Renal cortical epithelial cell (primary cell): ENCODE measurements at regions not wholly inside any gene's neighbourhood (a gene's known extent, or its start where the extent isn't known, plus 50 kb on each side); places are given as distances from the start of the nearest gene placed in this dataset.

Source experiments
- DNase-seq: peaks from one replicate; pipeline ENCODE4 v3.0.0-alpha.2; 2011; ENCODE audit warnings: low read depth

DNA sequence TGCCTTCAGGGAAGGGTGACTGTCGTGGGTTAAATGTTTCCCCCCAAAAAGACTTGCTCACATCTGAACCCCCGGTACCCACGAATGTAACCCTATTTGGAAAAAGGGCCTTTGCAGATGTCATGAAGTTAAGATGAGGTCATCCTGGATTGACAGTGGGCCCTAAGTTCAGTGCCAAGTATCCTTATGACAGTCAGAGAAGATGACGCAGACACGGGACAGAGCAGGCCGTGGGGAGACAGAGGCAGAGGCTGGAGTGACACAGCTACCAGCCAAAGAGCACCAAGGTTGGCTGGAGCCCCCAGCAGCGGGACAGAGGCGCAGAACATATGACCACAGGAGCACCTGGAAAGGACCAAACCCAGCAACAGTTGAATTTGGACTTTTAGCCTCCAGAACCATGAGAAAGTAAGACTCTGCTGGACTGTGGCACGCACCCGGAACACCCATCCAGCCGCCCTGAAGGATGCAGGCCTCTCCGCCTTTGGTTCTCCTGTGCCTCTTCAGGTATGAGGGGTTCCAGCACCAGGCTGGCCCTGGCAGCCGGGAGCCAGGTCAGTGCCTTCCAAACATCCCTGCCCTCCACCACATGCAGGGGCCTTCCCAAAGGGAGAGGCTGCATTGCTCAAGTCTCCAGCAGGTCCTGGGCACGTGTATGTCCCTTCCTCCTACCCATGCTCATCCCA lies 104.0 kb downstream of the FOXL1 start:
- DNase-seq, result no peak

DNA sequence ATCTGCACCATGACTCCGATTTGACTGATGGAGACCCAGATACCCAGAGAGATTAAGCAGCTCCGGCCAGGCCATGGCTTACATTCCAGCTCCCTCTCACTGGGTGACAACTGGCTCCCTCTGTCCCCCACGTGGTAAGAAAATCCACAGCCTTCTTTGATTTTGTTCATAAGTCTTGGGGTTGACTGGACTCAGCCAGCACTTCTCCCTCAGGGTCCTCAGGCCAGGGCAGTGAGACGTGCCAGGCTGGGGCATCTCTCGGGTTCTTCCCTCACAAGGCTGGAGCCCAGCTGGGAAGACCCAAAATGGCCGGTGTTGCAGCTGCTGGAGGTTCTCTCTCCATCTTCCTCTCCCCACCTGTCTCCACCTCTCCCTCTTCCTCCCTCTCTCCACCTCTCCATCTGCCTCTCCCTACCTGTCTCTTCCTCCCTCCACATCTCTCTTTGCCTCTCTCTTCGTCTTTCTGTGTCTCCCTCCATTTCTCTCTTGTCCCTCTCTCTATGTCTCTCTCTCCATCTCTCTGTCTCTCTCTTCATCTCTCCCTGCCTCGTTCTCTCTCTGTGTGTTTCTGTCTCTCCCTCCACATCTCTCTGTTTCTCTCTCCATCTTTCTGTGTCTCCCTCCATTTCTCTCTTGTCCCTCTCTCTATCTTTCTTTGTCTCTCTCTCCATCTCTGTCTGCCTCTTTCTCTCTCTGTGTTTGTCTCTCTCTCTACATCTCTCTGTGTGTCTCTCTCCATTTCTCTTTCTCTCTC lies 105.3 kb downstream of the FOXL1 start:
- DNase-seq, result no peak

DNA sequence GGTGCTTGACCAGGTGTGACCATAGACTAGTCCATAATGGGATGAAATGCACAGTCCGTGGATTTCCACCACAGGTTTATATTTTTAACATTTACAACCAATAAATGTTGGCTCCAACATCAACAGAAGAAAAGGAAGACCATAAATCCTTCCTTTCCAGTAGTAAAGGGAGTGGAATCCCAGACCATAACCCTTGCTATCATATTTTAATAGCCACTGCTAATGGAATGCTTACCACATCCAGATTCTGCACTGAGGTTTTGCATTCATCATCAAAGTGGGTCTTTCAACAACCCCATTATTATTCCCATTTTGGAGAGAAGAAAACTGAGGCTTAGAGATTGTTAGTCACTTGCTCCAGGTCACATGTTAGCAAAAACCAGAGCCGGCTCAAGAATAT lies 106.7 kb downstream of the FOXL1 start:
- no peak for DNase-seq

DNA sequence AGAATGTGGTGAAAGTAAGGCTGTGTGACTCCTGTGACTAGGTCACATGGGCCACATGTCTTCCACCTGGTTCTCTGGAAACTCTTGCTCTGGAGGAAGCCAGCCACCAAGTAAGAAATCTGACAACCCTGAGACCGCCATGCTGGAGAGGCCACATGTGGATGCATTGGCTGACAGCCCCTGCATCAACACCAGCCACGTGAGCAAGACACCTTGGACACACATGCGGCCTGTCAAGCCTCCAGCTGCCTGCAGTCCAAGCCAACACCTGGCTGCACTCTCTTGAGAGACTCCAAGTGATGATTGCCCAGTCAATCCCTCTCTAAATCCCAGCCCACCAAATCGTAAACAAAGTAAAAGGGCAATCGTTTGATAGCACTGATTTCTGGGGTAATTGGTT lies 112.6 kb downstream of the FOXL1 start:
- DNase-seq, result no peak

DNA sequence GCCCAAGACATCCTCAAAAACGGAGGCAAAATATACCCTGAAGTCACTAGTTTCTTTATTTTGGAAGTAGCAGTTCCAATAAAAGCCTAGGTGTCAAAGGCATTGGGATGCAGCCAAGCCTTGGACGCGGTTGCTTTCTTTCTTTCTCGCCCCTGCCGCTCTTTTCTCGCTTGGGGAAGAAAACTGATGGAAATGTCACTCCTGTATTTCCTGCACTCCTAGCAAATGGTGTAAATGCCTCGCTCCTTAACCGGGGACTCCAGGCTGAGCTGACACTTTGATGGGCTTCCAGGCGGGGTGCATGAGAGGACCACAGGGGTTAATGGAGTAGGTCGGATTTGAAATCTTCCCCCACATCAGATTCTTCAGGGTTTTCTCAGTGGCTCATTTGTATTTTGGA lies 114.1 kb downstream of the FOXL1 start:
- no peak for DNase-seq

DNA sequence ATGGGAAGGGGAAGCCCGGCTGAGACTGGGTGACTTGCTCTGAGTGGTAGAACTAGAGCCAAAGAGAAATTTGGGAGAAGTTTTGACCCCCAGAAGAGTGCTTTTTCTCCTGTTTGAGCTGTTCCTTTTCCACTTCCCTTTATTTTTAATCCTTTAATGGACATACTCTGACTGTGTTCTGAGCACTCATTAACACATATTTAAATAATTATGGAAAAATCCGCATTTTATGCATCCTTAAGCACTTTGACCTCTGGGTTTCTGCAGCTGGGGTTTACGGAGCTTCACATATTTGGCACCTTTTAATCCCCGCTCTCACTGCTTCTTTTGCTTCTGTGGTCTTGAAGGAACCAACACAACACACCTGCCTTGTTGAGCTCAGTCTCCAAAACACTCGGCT lies 114.7 kb downstream of the FOXL1 start:
- no peak for DNase-seq

DNA sequence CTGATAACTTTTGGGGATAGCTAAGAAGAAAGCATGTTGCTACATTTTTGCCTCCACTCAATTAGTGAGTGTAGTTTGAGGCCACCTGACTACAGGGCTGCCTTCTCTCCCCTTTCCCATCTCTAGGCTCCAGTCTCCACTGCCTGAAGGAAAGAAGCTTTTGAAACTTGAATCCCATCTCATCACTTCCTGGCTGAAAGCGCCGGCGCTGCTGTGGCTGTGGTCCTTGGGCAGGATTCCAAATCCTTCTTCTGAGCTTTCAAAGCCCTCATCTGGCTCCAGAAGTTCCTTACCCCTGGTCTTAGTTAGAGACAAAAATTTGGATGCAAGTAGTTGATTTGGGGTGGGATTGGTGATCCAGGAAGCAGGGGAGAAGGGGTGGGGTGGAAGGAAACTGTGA lies 119.4 kb downstream of the FOXL1 start:
- DNase-seq, result no peak

DNA sequence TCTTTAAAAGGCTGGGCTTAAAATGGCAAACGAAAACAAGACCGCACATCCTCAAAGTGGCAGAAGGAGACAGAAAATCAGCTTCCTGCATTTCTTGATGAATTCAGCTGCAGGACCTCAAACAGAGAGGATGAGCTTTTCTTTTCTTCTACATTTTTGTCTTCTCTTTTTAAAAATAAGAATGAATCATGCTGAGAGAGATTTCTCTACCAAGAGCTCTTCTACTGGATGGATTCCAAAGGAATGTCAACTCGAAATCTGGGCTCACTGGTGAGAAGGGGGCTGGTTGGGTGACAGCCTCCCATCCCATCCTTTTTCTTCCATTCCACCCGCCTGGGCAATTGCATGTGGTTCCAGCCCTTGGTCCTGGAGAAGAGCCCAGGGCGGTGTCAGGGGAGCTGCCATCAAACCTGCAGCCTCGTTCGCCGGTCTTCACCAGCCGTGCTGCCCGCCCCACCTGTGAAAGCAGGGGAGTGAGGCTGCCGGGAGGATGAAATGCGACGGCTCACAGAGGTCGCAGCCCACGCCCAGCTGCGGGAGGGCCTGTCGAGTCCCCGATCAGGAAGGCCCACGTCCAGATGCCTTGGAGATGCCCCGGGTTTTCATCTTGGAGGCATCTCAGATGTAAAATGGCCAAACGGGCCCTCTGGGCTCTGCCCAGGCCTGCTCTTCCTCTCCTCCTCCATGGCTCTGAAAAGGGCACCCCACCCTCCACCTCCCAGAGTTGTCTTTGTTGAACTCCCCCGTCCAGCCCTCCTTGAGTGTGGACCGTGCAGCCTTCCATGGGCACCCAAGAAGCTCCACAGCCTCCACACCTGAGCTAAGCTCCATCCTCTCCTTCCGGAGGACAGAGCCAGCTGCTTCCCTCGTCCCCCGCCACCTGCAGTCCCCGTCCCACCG lies 121.9 kb downstream of the FOXL1 start:
- no peak for DNase-seq

DNA sequence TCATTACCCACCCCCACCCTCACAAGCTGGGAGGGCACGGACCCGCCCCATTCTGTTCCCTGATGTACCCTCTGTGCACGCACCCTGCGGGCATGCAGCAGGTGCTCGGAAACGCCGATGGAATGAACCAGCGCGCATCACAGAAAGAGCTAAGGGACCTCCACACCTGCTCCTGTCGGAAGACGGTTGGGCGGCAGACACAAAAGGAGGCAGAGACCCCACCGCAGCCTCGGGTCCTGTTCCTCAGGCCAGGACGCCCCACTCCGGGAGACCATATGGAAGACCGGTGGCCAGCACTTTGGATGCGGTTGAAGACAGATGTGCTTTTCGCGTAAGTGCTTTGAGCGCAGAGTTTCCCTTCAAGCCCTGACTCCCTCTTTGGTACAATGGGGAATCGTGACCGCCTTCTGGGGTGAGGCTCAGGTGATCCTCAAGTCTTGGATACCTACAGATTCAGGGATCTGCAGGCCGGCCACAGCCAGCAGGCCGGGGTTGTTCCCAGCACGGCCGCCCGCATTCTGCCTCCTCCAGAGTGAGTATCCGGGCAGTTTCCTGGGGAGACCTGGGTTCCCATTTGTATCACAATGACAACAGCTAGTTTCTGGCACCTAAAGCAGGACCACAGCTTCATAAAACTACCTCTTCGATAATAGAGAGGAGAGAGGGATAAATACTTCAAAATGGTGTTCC lies 123.1 kb downstream of the FOXL1 start:
- DNase-seq, result no peak

DNA sequence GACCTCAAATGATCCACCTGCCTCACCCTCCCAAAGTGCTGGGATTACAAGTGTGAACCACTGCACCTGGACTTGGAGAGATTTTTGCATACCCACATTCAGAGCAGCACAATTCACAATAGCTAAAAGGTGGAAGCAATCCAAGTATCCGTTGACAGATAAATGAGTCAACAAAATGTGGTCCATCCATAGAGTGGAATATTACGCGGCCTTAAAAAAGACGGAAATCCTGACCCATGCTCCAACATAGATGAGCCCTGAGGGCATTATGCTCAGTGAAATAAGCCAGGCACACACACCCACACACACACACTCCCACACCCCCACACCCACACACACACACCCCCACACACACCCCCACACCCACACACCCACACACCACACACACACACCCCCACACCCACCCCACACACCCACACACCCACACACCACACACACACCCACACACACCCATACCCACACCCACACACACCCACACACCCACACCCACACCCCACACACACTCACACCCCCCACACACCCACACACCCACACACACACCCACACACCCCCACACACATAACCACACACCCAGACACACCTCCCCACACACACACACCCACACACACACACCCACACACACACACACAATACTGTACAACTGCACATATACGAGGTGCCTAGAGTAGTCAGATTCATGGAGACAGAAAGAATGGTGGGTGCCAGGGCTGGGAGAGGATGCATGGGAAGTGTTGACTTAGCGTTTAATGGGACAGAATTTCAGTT lies 124.7 kb downstream of the FOXL1 start:
- DNase-seq, result no peak

DNA sequence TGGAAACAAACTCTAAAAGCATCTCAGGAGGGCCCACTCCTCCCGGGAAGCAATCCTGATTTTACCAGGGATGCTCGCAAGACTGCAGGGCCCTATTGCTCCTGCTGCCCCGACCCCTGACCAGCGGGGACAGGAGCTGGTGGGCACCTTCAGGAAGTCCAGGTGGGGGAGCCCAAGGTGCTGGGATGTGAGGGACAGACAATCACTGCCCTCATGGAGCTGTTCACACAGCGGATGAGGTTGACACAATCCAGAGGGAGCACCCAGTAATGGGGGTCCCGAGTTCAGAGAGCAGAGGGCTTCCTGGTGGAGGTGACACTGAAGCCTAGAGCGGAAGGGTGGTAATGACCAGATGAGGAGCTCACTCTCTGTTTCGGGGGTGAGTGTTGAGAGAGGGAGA lies 126.2 kb downstream of the FOXL1 start:
- DNase-seq, result no peak

DNA sequence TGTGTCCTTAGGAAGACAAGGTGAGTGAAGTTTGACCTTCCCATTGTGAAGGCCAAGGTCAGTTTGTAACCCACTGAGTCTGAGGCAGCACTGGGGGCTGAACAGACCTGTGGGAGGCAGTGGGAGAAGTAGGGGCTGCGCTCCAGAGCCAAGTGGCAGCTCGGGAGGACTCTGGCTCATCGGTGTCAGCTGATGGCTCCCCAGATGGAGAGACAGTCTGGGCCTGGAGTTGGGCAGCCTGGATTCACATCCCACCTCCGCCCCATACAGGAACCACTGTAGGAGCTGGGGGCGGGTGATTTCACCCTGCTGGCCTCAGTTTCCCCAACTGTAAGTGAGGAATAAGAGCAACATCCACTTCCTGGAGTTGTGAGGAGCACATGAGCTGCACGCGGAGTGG lies 128.4 kb downstream of the FOXL1 start:
- DNase-seq, result no peak

DNA sequence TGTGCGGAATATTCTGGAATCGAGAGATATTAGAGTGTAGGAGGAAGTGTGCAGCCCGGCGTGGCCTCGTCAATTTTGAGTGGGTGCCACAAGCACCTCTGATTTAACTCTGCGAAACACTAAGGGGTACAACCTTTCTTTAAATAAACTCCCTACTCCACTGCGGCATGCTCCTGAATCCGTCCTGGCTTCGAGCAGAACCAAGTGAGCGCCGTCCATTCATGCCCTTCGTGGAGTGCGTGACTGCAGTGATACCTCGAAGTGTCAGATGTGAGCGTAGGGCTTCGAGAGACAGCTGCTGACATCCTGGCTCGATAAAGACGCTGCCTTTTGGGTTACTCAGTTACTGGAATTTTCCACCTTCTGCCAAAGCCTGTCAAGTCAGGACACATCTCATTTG lies 128.8 kb downstream of the FOXL1 start:
- no peak for DNase-seq

DNA sequence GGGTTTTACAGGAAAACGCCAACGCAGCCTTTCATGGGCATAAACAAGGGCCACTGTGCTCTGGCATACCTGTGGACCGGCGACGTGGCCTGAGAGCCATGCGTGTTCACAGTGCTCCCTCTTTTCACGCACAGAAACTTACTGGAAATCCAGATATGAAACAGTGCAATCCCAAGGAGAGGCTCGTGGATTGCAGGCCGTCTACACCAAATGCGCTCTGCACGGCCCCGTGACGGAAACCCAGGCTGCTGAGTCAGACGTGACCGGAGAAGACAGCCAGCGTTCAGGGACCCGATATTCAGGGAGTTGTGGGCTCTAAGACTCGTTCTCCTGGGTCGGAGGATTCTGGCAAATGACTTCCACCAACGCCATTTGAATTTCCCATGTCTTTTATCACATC lies 129.2 kb downstream of the FOXL1 start:
- no peak for DNase-seq

DNA sequence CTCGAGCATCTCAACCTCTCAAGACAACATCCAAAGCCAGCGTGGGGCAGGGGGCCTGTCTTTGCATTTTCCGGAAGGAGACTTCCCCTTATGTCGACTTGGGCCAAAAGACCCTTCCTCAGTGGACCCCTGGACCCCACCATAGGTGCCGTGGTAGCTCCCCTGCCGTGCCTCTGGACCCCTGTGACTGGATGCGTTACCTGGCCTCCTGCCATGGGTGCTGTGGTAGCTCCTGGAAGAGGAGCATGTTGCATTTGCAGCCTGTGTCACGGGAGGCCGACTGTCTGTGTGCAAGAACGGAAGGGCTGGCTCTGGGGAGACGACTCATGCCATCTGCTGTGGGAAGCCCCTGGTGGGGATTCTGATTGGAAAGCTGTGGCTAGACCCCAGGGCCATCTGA lies 130.1 kb downstream of the FOXL1 start:
- DNase-seq, result no peak

DNA sequence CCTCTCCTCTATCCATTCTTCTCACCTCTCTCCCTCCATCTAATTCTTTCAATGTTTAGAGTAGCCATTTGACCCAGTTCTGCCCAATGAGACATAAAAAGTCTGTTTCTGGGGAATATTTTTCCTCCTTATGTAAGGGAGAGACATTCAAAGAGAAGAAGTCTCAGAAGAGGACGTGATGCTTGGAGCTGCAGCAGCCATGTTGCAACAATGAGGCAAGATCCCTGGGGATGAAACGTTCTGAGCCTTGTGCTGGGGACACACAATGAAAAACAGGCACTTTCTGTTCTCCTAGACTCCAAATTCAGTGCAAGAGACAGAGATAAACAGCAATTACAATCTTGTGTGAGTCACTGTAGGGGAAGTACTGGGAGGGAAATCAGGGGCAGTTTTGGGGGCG lies 130.8 kb downstream of the FOXL1 start:
- no peak for DNase-seq

DNA sequence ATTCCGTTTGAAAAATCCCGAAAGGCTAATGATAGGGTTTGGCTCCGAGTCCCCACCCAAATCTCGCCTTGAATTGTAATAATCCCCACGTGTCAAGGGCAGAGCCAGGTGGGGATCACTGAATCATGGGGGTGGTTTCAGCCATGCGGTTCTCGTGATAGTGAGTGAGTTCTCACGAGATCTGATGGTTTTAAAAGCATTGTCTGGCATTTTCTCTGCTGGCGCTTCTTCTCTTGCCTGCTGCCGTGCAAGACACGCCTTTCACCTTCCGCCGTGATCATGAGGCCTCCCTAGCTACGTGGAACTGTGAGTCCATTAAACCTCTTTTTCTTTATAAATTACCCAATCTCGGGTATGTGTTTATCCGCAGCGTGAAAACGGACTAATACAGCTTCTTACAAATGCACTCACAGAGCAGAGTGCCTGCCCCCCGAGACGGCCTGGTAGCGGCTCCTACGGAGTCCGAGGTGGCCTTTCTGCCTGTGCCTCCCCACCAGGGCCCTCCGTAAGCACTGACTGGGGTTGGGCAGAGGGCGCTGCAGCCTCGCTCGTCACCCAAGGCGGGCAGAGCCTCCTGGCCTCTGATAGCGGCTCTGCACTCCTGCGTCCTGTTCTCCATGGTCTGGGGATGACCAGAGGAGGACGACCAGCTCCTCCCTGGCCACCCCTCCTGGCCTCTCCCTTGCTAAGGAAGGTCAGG lies 131.7 kb downstream of the FOXL1 start:
- DNase-seq, result no peak

DNA sequence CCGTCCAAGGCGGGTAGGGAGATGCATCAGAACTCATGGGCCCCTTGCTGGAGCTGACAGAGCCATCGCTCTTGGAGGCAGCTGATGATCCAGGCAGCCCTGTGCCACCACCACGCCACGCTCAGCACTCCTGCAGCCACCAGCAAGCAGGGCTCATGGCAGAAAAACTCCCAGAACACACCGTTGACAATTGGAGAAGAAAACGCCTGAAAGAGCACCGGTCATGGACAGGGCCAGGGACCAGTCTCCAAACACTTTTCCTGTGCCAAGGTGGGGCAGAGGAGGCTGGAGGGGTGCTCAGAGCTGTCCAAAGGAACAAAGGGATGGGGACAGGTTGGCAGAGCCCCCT lies 132.2 kb downstream of the FOXL1 start:
- no peak for DNase-seq

DNA sequence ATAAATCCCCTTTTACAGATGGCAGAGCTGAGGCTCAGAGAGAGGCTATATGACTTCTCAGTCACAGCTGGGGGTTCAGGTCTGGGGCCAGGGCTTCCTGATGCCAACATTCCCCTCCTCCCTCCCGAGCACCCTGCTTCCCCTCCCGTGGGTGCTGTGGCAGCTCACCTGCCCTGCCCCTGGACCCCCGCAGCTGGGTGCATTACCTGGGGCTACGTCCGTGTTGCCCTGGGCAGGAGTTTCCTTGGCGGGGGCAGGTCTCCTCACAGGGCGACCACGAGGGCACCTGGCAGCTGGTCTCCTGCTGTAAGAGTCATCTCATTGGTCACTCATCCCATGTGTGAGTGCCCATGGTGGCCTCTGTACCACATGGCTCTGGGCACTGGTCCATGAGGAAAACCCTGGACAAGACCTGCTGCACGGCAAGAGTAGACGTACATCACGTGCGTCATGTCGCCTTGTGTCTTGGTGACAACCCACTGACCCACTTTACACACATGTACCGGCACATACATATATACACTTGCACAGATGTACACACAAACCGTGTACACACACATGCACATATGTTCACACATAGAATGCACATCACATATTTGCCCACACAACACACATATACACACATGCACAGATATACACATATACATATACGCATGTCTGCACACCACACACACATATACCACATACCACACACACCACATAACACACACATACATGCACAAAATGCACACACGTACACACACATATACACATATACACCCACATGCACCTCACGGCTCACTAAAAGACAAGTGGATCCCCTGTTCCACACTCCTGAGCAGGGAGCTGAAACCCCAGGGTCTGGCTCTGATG lies 134.0 kb downstream of the FOXL1 start:
- DNase-seq, result no peak
